Stimulated activated CD8-positive, alpha-beta memory T cell treated with anti-CD3 and anti-CD28 coated beads, Interleukin-2, amount 100 ng/mL, for 48 hours (primary cell): ENCODE measurements at regions not wholly inside any gene's neighbourhood (a gene's known extent, or its start where the extent isn't known, plus 50 kb on each side); places are given as distances from the start of the nearest gene placed in this dataset.
"Not testable (repeated sequence)": the region's sequence is repeated elsewhere in the genome, so short reads cannot be mapped to it uniquely, and the experiment has no call there.

Source experiments
- DNase-seq, 2 donors: peaks; one replicate each; pipeline ENCODE4 v3.0.0-alpha.2; 2020; ENCODE audit warnings: low read depth in 2 of 2

GRCh38 chr17:65307081-65307960 is 170.2 kb downstream of the RGS9 start:
- DNase-seq: no peak

- no peak for DNase-seq
These were observed 168.6 kb downstream of the RGS9 start for GRCh38 chr17:65305778-65306177.

GRCh38 chr17:65305116-65305515 is 167.9 kb downstream of the RGS9 start:
- no peak for DNase-seq

- DNase-seq: not testable (repeated sequence)
These were observed 164.7 kb downstream of the RGS9 start for GRCh38 chr17:65301882-65302281.

- no peak for DNase-seq
These were observed 164.0 kb downstream of the RGS9 start for GRCh38 chr17:65301184-65301583.

GRCh38 chr17:65297916-65298315 is 160.7 kb downstream of the RGS9 start:
- DNase-seq: no peak

GRCh38 chr17:65297384-65297783 is 160.2 kb downstream of the RGS9 start:
- DNase-seq: no peak

- peak; percentile 32 to 40 for DNase-seq
These were observed 157.1 kb downstream of the RGS9 start for GRCh38 chr17:65294181-65294719.

GRCh38 chr17:65293584-65294180 is 156.5 kb downstream of the RGS9 start:
- no peak for DNase-seq

- no peak for DNase-seq
These were observed 155.3 kb downstream of the RGS9 start for GRCh38 chr17:65292430-65292829.

GRCh38 chr17:65291301-65291700 is 154.1 kb downstream of the RGS9 start:
- not testable (repeated sequence) for DNase-seq

- no peak for DNase-seq
These were observed 153.4 kb downstream of the RGS9 start for GRCh38 chr17:65290616-65291015.

GRCh38 chr17:65290056-65290455 is 152.9 kb downstream of the RGS9 start:
- DNase-seq: no peak

- DNase-seq: no peak
These were observed 149.9 kb downstream of the RGS9 start for GRCh38 chr17:65287040-65287439.

- DNase-seq: no peak
These were observed 146.5 kb downstream of the RGS9 start for GRCh38 chr17:65283704-65284103.

- DNase-seq: no peak
These were observed 142.3 kb downstream of the RGS9 start for GRCh38 chr17:65279456-65279855.

- DNase-seq: no peak
These were observed 141.6 kb downstream of the RGS9 start for GRCh38 chr17:65278820-65279184.

GRCh38 chr17:65278050-65278819 is 141.1 kb downstream of the RGS9 start:
- peak in 1 of 2 donors; percentile 7 for DNase-seq

GRCh38 chr17:65277576-65277975 is 140.4 kb downstream of the RGS9 start:
- no peak for DNase-seq
